Activated naive CD4-positive, alpha-beta T cell treated with anti-CD3 and anti-CD28 coated beads, Interleukin-2, amount 50 U/mL, for 72 hours (primary cell): ENCODE measurements at regions not wholly inside any gene's neighbourhood (a gene's known extent, or its start where the extent isn't known, plus 50 kb on each side); places are given as distances from the start of the nearest gene placed in this dataset.
"Not testable (repeated sequence)": the region's sequence is repeated elsewhere in the genome, so short reads cannot be mapped to it uniquely, and the experiment has no call there.

Experiments
- ATAC-seq, 2 donors: fragments of 150-1000 bp; cut with Tn5 transposase; 2 replicates each; pipeline ENCODE4 v1.10.0; 2021; ENCODE audit warnings: mild to moderate bottlenecking in 2 of 2, moderate library complexity in 2 of 2
- DNase-seq, 2 donors: peaks; one replicate each; pipeline ENCODE4 v3.0.0; 2021 to 2022; ENCODE audit warnings: low spot score in 2 of 2
- H3K27ac Mint-ChIP-seq, 2 donors: one replicate each; pipeline ENCODE4 v1.8.0; 2022; ENCODE audit warnings: mild to moderate bottlenecking in 2 of 2, mixed read lengths in 2 of 2
- H3K36me3 Mint-ChIP-seq, 2 donors: one replicate each; pipeline ENCODE4 v1.8.0; 2022; ENCODE audit warnings: mixed read lengths in 2 of 2
- H3K9me3 Mint-ChIP-seq, 2 donors: one replicate each; pipeline ENCODE4 v1.8.0; 2022; ENCODE audit warnings: mixed read lengths in 2 of 2

DNA sequence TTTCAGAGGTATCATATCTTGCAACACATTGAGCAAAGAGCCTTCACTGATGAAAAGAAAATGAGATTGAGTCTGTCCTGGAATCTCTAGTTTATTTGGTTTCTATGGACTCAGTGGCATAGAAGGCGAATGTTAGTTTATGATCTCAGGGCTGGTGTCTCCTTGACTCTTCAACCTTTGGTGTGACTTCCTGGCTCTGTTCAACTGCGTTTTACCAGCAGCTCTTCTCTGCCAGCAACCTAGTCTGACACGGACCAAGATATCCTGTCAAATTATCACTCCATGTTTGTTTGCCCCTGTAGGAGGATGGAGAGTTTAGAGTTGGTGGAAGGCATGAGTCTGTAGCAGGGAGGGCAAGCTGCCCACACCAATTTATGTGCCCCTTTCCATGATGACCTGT, 82.9 kb upstream of the TBC1D5 start:
- H3K27ac Mint-ChIP-seq = no peak overlapping the region
- no peaks in the 10 kb centered on the region for H3K36me3 Mint-ChIP-seq
- ATAC-seq (no peak), DNase-seq (no peak)
- H3K9me3 Mint-ChIP-seq = no peaks in the 10 kb centered on the region

DNA sequence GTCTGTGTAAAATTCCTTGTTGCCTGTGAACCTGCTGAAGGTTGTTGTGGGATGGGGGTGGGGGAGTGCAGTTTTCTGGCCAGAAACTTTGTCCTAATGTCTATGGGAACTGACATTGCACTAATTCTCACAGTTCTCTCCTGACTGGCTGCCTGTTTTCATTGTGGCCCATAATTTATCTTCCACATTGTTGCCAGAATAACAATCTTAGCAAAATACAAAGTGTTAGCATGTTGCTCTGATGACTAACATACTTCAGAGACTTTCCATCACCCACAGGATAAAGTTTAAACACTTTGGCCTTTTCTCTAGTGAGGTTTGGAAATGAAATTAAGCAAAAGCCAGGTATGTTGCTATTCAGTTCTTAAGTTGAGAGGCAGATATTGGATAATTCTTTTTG, 81.4 kb upstream of the TBC1D5 start:
- Mint-ChIP-seq H3K27ac (no peak overlapping the region), H3K9me3 (no peaks in the 10 kb centered on the region), H3K36me3 (no peaks in the 10 kb centered on the region)
- DNase-seq = no peak
- ATAC-seq = no peak

DNA sequence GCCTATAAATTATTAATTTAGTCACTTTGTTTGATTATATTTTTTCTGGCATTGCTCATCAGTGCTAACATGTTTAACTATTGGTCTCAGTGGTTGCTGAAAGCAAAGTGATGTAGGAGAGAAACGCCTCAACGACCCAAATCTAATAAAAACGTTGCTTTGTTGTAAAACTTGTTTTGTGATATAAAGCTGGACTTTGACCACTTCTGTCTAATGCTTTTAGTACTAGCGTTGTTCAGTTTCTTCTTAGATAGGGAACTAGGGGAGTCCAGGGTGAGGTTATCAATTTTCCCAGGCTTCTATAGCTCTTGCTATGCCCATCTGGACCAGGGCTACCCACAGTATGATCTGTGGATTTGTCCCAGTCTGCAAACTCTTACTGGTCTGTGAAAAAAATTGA, 80.6 kb upstream of the TBC1D5 start:
- Mint-ChIP-seq H3K36me3 (no peaks in the 10 kb centered on the region), H3K27ac (no peak overlapping the region), H3K9me3 (no peaks in the 10 kb centered on the region)
- DNase-seq = no peak
- no peak for ATAC-seq

- no peak for ATAC-seq
- DNase-seq = no peak
- no peaks in the 10 kb centered on the region for H3K36me3 Mint-ChIP-seq
- H3K9me3 Mint-ChIP-seq = no peaks in the 10 kb centered on the region
- H3K27ac Mint-ChIP-seq = no peak overlapping the region
Measured at GRCh38 chr3:17820704-17821103, 78.3 kb upstream of the TBC1D5 start.

- H3K9me3 Mint-ChIP-seq = no peaks in the 10 kb centered on the region
- DNase-seq = no peak
- no peak overlapping the region for H3K27ac Mint-ChIP-seq
- ATAC-seq = no peak
- no peaks in the 10 kb centered on the region for H3K36me3 Mint-ChIP-seq
Measured at GRCh38 chr3:17820275-17820674, 77.8 kb upstream of the TBC1D5 start.

GRCh38 chr3:17817973-17818372, 75.5 kb upstream of the TBC1D5 start:
- H3K27ac Mint-ChIP-seq, H3K9me3 Mint-ChIP-seq, H3K36me3 Mint-ChIP-seq, DNase-seq, ATAC-seq: not testable (repeated sequence)

- Mint-ChIP-seq H3K9me3 (peaks cover 0 to 6% of the 10 kb centered on the region in 2 donors), H3K36me3 (no peaks in the 10 kb centered on the region), H3K27ac (no peak overlapping the region)
Measured at GRCh38 chr3:17817545-17817944, 75.1 kb upstream of the TBC1D5 start.

DNA sequence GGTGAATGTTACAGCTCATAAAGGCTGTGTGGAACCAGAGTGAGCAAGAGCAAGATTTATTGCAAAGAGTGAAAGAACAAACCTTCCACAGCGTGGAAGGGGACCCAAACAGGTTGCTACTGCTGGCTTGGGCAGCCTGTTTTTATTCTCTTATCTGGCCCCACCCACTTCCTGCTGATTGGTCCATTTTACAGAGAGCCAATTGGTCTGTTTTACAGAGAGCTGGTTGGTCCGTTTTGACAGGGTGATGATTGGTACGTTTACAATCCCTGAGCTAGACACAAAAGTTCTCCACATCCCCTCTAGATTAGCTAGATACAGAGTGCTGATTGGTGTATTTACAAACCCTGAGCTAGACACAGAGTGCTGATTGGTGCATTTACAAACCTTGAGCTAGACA, 74.4 kb upstream of the TBC1D5 start:
- not testable (repeated sequence) for DNase-seq, H3K27ac Mint-ChIP-seq, H3K36me3 Mint-ChIP-seq, H3K9me3 Mint-ChIP-seq, ATAC-seq

More at GRCh38 chr3:17817545-17817944, 75.1 kb upstream of the TBC1D5 start:
- ATAC-seq = no peak
- DNase-seq = no peak

DNA sequence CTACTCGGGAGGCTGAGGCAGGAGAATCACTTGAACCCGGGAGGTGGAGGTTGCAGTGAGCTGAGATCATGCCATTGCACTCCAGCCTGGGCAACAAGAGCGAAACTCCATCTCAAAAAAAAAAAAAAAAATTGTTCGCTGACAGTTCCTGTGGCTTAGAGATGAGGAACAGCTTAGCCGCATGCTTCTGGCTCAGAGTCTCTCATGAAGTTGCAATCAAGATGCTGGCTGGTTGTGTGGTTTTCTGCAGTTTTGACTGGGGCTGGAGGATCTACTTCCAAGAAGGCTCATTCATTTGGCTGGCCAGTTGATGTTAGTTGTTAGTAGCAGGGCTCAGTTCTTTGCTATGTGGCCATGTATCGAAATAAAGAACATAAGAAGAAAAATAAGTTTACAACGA, 69.9 kb upstream of the TBC1D5 start:
- not testable (repeated sequence) for DNase-seq, ATAC-seq, H3K27ac Mint-ChIP-seq, H3K36me3 Mint-ChIP-seq, H3K9me3 Mint-ChIP-seq

GRCh38 chr3:17811646-17812045, 69.2 kb upstream of the TBC1D5 start:
- no peak overlapping the region for H3K27ac Mint-ChIP-seq
- H3K9me3 Mint-ChIP-seq = peaks cover 0 to 6% of the 10 kb centered on the region in 2 donors
- DNase-seq (no peak), ATAC-seq (no peak)
- H3K36me3 Mint-ChIP-seq = no peaks in the 10 kb centered on the region

DNA sequence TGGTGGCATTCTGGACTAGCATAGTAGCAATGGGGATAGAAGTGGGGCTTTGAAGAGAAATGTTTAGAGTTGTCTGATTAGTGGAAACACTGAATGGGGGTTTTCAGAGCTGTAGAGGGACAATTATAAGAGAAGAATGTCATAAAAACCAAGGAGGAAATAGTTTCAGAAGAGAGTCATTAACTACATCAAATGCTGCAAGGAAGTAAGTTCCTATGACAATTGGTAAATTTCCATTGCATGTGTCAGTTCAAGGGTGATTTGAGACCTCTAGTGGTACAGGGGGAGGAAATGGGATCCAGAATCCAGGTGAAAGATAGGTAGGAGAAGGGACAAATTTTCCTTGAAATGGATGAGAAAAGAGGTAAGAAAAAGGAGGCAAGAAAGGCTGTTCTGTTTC, 68.3 kb upstream of the TBC1D5 start:
- H3K27ac Mint-ChIP-seq = no peak overlapping the region
- peaks cover 0 to 6% of the 10 kb centered on the region in 2 donors for H3K9me3 Mint-ChIP-seq
- no peak for ATAC-seq
- no peaks in the 10 kb centered on the region for H3K36me3 Mint-ChIP-seq
- no peak for DNase-seq

GRCh38 chr3:17808994-17809393, 66.6 kb upstream of the TBC1D5 start:
- DNase-seq (no peak), ATAC-seq (no peak)
- Mint-ChIP-seq H3K27ac (no peak overlapping the region), H3K36me3 (no peaks in the 10 kb centered on the region), H3K9me3 (peaks cover 0 to 6% of the 10 kb centered on the region in 2 donors)

DNA sequence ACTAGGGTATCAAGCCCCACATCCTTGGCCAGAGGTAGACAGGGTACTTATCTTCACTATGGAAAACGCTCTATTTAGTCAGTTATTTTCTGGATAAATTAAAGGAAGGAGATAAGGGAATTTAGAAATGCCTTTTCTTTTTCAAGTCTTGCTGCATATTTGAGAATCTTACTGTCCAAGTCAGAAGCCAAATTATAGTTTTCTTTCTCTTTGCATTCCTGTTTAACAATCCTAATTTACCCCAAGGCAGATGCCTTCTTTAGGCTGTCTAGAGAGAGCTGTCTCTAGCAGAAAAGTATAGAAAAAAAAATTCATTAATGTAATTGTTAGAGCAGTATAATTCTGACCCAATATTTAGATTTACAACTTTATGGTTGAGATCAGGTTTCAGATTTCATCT, 64.4 kb upstream of the TBC1D5 start:
- ATAC-seq (no peak), DNase-seq (no peak)
- H3K9me3 Mint-ChIP-seq = no peaks in the 10 kb centered on the region
- H3K36me3 Mint-ChIP-seq = no peaks in the 10 kb centered on the region
- H3K27ac Mint-ChIP-seq = no peak overlapping the region

- H3K9me3 Mint-ChIP-seq = no peaks in the 10 kb centered on the region
- ATAC-seq (peak in 1 of 2 donors; percentile 40), DNase-seq (no peak)
- no peaks in the 10 kb centered on the region for H3K36me3 Mint-ChIP-seq
- H3K27ac Mint-ChIP-seq = peak overlapping the region in 1 of 2 donors; percentile 34
Measured at GRCh38 chr3:17806201-17806600, 63.8 kb upstream of the TBC1D5 start.

DNA sequence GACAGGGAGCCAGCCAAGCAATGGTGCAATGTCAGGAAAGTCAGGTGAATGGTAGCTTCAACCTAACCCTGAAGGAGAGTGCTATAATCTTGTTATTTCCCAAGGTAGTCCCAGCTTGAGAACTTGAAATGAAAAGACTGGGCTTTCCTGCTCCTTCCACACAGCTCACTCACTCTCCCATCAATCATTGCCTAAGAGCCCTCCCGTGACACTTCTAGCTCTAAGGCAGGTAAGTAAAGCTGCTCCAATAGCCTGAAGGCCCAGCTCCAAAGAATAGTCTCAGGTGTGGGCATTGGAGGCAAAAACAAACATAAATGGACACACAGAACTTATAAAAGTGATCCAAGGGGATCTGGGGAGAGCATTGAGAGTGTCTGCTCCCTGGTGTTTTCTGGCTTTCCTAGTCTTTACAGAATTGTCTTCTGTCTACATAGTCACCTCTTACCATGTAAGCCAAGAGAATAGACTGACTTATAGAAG, 63.1 kb upstream of the TBC1D5 start:
- ATAC-seq = no peak
- Mint-ChIP-seq H3K9me3 (no peaks in the 10 kb centered on the region), H3K36me3 (no peaks in the 10 kb centered on the region), H3K27ac (no peak overlapping the region)
- no peak for DNase-seq

GRCh38 chr3:17802950-17803349, 60.5 kb upstream of the TBC1D5 start:
- ATAC-seq (no peak), DNase-seq (no peak)
- Mint-ChIP-seq H3K36me3 (no peaks in the 10 kb centered on the region), H3K27ac (no peak overlapping the region), H3K9me3 (no peaks in the 10 kb centered on the region)

- Mint-ChIP-seq H3K9me3 (no peaks in the 10 kb centered on the region), H3K36me3 (no peaks in the 10 kb centered on the region), H3K27ac (no peak overlapping the region)
- DNase-seq (no peak), ATAC-seq (no peak)
Measured at GRCh38 chr3:17801131-17801530, 58.7 kb upstream of the TBC1D5 start.

GRCh38 chr3:17800232-17800631, 57.8 kb upstream of the TBC1D5 start:
- Mint-ChIP-seq H3K27ac (no peak overlapping the region), H3K9me3 (no peaks in the 10 kb centered on the region), H3K36me3 (no peaks in the 10 kb centered on the region)
- ATAC-seq (no peak), DNase-seq (no peak)

DNA sequence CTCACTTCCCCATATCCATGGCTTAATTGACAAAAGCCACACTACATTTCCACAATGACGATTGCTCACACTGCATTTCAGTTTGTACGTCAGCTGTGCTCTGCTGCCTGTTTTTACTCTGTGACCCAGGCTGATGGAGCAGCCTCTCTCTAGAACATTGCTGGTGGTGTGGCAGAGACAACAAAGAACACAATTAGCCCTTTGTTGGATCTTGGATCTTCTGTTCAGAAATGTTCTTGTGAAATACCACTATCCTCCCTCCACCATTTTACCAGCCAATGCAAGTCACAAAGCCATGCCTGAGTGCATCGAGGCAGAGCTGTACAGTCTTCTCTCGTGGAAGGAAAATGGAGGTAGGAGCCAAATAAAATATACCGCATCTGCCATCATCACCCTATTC, 56.9 kb upstream of the TBC1D5 start:
- DNase-seq = no peak
- H3K27ac Mint-ChIP-seq = no peak overlapping the region

More for the DNA sequence above, 56.9 kb upstream of the TBC1D5 start:
- ATAC-seq = no peak
- Mint-ChIP-seq H3K9me3 (no peaks in the 10 kb centered on the region), H3K36me3 (no peaks in the 10 kb centered on the region)
